Psoas muscle (tissue), 7 donors: ENCODE measurements at regions not wholly inside any gene's neighbourhood (a gene's known extent, or its start where the extent isn't known, plus 50 kb on each side); places are given as distances from the start of the nearest gene placed in this dataset.
"Not testable (repeated sequence)": the region's sequence is repeated elsewhere in the genome, so short reads cannot be mapped to it uniquely, and the experiment has no call there.

Experiments
- ATAC-seq, 4 donors: fragments of 200-7000 bp; cut with Tn5 transposase; one replicate each; pipeline ENCODE4 v1.9.1; 2020; ENCODE audit warnings: moderate library complexity in 3 of 4, mild to moderate bottlenecking in 2 of 4
- DNase-seq, 2 donors: peaks; one replicate each; pipeline ENCODE4 v3.0.0-alpha.2; 2020
- H3K27ac ChIP-seq: fragments of 200-600 bp; one replicate; pipeline ENCODE4 v1.8.0; 2022
- H3K27me3 ChIP-seq, 3 donors: fragments of 200-600 bp in 1 of 3; one replicate each; pipeline versions ENCODE4 v1.6.1 to v1.8.0; 2013 to 2022; ENCODE audit warnings: low read length in 2 of 3, mild to moderate bottlenecking in 2 of 3, moderate library complexity in 1 of 3; ENCODE audit not compliant: insufficient read depth in 3 of 3
- H3K36me3 ChIP-seq, 2 donors: fragments of 200-600 bp in 1 of 2; one replicate each; pipeline versions ENCODE4 v1.6.1 to v1.8.0; 2013 to 2022; ENCODE audit warnings: low read depth in 1 of 2, mild to moderate bottlenecking in 1 of 2, moderate library complexity in 1 of 2; ENCODE audit not compliant: insufficient read depth in 1 of 2
- H3K4me1 ChIP-seq: fragments of 200-600 bp; one replicate; pipeline ENCODE4 v1.8.0; 2022
- H3K4me3 ChIP-seq: fragments of 200-600 bp; one replicate; pipeline ENCODE4 v1.8.0; 2022; ENCODE audit warnings: mild to moderate bottlenecking
- H3K9me3 ChIP-seq: fragments of 200-600 bp; one replicate; pipeline ENCODE4 v1.8.0; 2022
- CTCF ChIP-seq: fragments of 200-600 bp; IDR thresholded peaks from one replicate; pipeline ENCODE4 v1.8.0; 2022; ENCODE audit warnings: antibody characterized with exemption
- WGBS, 3 donors: extraction: QIAGEN DNeasy Blood & Tissue Kit; methylation state at CpG; one replicate each; pipeline versions ENCODE4 v1.1.6 to v1.1.7; 2013; 5-methylcytosine and 5-hydroxymethylcytosine counted together
- intact Hi-C, 2 donors: fragments of 100-400 bp; cut with DNase I; formaldehyde crosslinking; loops; one replicate each; pipeline versions ENCODE4 v1.11.0 to v1.14.2; 2022
- donor health status: healthy with polysubstance abuse.
- donor health status: DM: no; HTN: no; CAD: no; lungs with moderate emphysema.
- donor health status: Bipolar disorder and iron deficiency.
- donor health status: healthy.
- donor health status: DM: yes; HTN: yes; CAD: no.
- donor health status: DM: no; HTN: no; CAD: no.
- donor health status: DM: yes; HTN: yes; CAD: no.

DNA sequence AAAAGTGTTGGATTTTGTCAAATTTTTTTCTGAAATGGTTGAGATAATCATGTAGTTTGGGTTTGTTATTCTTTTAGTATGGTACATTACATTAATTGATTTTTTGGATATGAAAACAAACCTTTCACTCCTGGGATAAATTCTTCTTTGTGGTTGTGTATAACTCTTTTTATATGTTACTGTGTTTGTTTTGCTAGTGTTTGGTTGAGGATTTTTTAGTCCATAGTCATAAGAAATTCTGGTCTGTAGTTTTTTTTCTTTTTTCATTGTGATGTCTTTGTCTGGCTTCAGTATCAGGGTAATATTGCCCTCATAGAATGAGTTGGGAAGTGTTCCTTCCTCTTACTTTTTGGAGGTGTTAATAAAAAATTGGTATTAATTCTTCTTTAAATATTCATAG, 122.2 kb upstream of the ATXN1 start:
- Histone ChIP-seq H3K9me3 (peaks cover 8% of the 10 kb centered on the region), H3K27me3 (no peaks in the 10 kb centered on the region), H3K4me1 (no peaks in the 10 kb centered on the region), H3K27ac (no peak overlapping the region), H3K36me3 (no peaks in the 10 kb centered on the region), H3K4me3 (no peak overlapping the region)
- DNase-seq: no peak
- ATAC-seq: no peak
- intact Hi-C loops: no loop called here
- no peak for TF ChIP-seq CTCF

- H3K27ac ChIP-seq: no peak overlapping the region
- DNase-seq: no peak
- TF ChIP-seq CTCF: no peak
- H3K9me3 ChIP-seq: peaks cover 11% of the 10 kb centered on the region
- peaks cover 0 to 2% (median 0%) of the 10 kb centered on the region in 3 donors for H3K27me3 ChIP-seq
- no peak overlapping the region for H3K4me3 ChIP-seq
- intact Hi-C loops: no loop called here
- WGBS, 3 donors: 86 to 91% (median 89%) methylated on average over 1 of the region's 1 CpG
- no peaks in the 10 kb centered on the region for H3K36me3 ChIP-seq
- ATAC-seq: no peak
- H3K4me1 ChIP-seq: no peaks in the 10 kb centered on the region
These were observed 121.0 kb upstream of the ATXN1 start for GRCh38 chr6:16882230-16882629.

- ATAC-seq, H3K27ac ChIP-seq, DNase-seq, intact Hi-C loops, H3K36me3 ChIP-seq, H3K4me3 ChIP-seq, H3K4me1 ChIP-seq, H3K27me3 ChIP-seq: not testable (repeated sequence)
- H3K9me3 ChIP-seq: peaks cover 11% of the 10 kb centered on the region
- WGBS, 3 donors: 87 to 94% (median 90%) methylated on average over 2 of the region's 2 CpGs
These were observed 115.6 kb upstream of the ATXN1 start for GRCh38 chr6:16876852-16877251.

DNA sequence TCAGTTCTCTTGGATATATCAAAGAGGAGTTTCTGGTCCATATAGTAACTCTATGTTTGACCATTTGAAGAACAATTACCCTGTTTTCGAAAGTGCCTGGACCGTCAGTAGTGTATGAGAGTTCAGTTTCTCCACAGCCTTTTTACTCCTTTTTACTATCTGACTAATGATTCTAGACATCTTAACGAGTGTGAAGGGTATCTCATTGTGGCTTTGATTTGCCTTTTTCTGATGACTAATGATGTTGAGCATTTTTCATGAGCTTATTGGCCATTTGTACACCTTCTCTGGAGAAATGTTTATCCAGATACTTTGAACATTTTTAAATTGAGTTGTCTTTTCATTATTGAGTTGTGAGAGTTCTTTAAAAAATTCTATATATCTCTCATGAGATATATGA, 114.9 kb upstream of the ATXN1 start:
- no peak overlapping the region for H3K4me3 ChIP-seq
- H3K4me1 ChIP-seq: no peaks in the 10 kb centered on the region
- H3K27me3 ChIP-seq: peaks cover 0 to 2% (median 0%) of the 10 kb centered on the region in 3 donors
- ATAC-seq (no peak), DNase-seq (no peak)
- H3K36me3 ChIP-seq: no peaks in the 10 kb centered on the region
- TF ChIP-seq CTCF: no peak
- H3K27ac ChIP-seq: no peak overlapping the region
- 87 to 94% (median 89%) methylated on average over 3 of the region's 3 CpGs for WGBS, 3 donors
- H3K9me3 ChIP-seq: peaks cover 11% of the 10 kb centered on the region
- intact Hi-C loops: no loop called here

DNA sequence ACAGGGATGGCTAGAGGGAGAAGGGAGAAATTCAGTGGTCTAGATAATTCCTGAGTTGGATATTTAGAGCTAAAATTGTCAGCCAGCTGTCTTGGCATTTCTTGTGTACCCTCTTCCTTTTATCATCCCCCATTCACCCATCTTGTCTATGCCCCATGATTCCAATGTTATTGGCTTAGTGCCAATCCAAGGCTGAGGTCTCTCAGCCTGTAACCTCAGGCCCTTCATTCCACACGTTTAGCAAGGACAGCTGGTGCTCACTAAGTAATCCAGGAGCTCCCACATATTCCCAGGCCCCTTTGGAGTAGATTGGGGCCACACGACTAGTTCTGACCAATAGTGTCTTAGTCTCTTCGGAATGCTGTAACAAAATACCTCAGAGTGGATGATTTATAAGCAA, 112.4 kb upstream of the ATXN1 start:
- no peak for DNase-seq
- Histone ChIP-seq H3K9me3 (peaks cover 6% of the 10 kb centered on the region), H3K27me3 (peaks cover 0 to 2% (median 0%) of the 10 kb centered on the region in 3 donors), H3K4me3 (no peak overlapping the region), H3K27ac (no peak overlapping the region), H3K4me1 (no peaks in the 10 kb centered on the region), H3K36me3 (no peaks in the 10 kb centered on the region)
- 23 to 43% (median 31%) methylated on average over 3 of the region's 3 CpGs for WGBS, 3 donors
- TF ChIP-seq CTCF: no peak
- ATAC-seq: no peak
- intact Hi-C loops: no loop called here
